Activated CD8-positive, alpha-beta memory T cell treated with anti-CD3 and anti-CD28 coated beads, Interleukin-2, amount 50 U/mL, for 1 hour (primary cell): ENCODE measurements at regions not wholly inside any gene's neighbourhood (a gene's known extent, or its start where the extent isn't known, plus 50 kb on each side); places are given as distances from the start of the nearest gene placed in this dataset.

Experiments
- DNase-seq: peaks from one replicate; pipeline ENCODE4 v3.0.0-alpha.2; 2020; ENCODE audit errors: extremely low read depth

DNA sequence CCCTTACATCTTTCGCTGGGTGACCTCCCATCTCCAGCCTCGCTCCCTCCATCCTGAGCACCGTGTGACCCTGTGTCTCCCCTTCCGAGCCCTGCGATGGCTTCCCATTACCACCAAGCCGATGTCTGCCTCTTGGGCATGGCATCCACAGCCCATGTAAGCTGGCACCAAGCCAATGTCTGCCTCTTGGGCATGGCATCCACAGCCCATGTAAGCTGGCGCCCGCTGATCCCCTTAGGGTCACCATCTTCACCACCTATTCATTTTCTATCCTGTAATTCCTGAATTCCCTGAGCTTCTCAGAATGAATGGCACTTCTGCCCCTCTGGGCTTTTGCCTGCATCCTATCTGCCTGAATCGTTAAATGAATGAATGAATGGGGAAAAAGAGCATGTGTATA lies 478.2 kb upstream of the CCL2 start:
- DNase-seq, result no peak

DNA sequence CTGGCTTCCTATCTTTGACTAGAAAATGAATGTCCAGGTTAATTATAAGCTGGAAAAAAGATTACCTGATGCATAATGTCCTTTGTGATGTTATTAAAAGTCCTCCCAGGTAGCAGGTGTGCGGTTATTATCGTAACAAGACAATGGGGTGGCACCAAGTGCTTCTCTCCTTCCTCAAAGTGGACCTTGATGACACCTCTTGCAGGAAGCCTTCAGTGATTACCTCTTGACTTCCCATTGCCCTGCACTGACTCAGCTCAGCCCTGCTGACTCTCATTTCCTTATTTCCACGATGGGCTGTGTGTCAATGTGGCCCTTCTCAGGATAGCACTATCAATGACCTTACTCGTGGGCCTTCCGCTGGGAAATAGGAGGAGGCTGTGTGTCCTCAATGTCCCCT lies 477.4 kb upstream of the CCL2 start:
- no peak for DNase-seq

- no peak for DNase-seq
These were observed 476.4 kb upstream of the CCL2 start for GRCh38 chr17:33778505-33779233.

DNA sequence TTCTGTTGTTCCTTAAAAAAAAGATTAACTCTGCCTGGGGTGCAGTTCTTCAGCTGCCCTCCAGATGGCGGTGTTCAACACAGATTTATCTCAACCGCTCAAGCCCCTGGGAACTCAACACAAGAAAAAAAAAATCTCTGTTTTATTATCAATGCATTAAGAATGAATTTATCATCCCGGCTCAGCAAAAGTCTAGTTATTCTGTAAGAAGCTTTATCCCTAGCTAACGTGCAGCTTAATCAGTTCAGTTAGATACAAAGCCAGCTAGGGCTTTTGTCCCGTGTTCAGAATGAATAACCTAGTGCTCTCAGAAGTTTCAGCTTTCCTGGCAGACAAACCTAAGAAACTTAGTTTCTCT lies 475.9 kb upstream of the CCL2 start:
- no peak for DNase-seq

GRCh38 chr17:33785281-33785680 lies 469.8 kb upstream of the CCL2 start:
- no peak for DNase-seq

- no peak for DNase-seq
These were observed 468.6 kb upstream of the CCL2 start for GRCh38 chr17:33786478-33786877.

GRCh38 chr17:33789658-33790057 lies 465.4 kb upstream of the CCL2 start:
- no peak for DNase-seq

GRCh38 chr17:33797181-33797580 lies 457.9 kb upstream of the CCL2 start:
- DNase-seq, result no peak

- DNase-seq, result no peak
These were observed 456.8 kb upstream of the CCL2 start for GRCh38 chr17:33798308-33798707.

DNA sequence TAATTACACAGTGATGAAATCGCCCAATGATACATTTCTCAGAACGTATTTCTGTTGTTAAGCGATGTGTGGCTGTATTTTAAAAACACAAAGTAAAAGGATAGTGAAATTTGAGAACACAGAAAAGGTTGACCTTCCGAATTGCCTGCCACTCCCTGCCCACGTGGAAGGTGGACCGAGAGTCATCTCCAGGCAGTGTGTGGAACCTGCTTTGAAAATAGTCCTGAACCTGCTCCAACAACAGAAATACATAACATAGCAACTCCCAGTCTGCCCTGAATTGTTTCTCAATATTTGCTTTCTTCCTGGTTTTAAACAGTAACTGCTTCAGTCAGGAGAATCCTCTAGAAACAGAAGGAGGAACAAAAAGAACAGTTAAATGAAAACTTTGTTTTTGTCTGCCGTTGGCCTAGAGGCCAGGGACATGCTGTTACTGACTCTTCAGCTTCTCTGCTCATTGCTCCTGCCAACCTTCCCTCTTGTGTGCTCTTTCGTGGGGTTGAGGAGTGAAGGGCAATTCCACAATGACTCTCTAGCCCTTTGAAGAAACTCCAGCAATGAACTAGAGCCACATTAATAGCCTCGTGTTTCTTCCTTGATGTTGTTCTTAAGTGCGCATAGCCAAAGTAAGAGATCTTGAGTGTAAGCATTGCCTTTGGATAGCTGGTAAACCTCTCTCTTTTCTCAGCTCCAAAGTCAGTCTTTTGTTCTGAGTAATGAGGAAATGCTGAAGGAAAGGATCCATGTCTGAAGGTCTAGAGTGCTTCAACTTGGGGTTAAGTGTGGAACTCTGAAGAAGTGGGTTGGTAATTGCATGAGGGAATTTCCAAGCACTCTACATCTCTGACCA lies 452.5 kb upstream of the CCL2 start:
- DNase-seq, result no peak

GRCh38 chr17:33803199-33803685 lies 451.8 kb upstream of the CCL2 start:
- no peak for DNase-seq

GRCh38 chr17:33803686-33804085 lies 451.4 kb upstream of the CCL2 start:
- DNase-seq, result no peak

GRCh38 chr17:33804401-33804800 lies 450.7 kb upstream of the CCL2 start:
- DNase-seq, result no peak

DNA sequence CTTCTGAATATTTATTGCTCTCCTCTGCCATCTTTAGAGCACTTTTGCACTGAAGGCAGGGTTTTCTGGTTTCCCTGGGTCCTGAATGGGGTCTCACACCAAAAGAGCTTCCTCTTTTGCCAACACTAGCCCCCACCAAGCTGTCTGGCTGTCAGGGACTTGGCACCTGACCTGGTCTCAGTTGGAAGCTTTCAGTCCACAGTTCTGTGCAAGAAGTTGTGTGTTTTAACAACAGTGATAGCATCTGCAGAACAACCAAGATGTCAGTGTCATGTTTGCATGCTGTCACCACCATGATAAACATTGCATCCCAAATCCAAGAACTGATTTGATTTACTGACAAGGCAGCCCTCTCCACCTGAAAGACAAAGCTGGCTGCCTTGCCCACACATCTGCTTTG lies 448.5 kb upstream of the CCL2 start:
- DNase-seq, result no peak

GRCh38 chr17:33809748-33810147 lies 445.3 kb upstream of the CCL2 start:
- no peak for DNase-seq

GRCh38 chr17:33811004-33811760 lies 443.9 kb upstream of the CCL2 start:
- DNase-seq, result no peak

GRCh38 chr17:33811984-33812577 lies 443.0 kb upstream of the CCL2 start:
- no peak for DNase-seq

DNA sequence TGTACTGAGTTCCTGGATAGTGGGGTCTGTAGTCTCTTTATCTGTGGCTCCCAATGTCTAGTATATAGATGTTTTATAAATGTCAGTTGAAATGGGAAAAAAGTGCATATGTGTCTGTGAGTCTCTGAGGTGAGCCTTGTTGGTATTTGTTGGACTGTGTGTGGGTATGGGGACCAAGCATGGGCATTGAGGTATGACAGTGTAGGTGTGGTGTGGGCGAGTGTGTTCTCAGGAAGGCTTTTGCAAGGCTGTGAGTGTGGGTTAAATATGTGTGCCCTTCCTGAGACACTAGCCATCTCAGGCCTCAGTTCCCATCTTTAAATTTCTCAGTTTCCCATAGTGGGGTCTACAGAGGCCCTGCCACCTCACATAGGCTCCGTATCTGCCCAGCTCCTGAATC lies 440.2 kb upstream of the CCL2 start:
- no peak for DNase-seq

DNA sequence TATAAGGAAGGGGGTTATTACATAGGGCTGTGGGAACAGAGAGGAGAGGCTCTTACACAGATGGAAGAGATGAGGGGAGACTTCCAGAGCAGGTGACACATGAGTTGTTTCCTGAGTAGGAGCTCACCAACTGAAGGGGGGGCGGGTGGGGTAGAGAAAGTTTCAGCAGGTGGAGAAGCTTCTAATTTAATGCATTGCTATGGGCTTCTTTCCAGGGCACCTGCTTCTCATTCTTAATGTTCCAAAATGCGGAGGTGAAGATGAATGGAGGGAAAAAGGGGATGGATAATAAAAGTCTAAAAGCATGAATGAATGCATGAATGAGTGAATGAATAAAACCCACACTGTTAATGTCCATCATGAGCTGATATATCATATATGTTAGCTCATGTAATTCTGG lies 439.0 kb upstream of the CCL2 start:
- no peak for DNase-seq

- no peak for DNase-seq
These were observed 438.1 kb upstream of the CCL2 start for GRCh38 chr17:33816842-33817617.

DNA sequence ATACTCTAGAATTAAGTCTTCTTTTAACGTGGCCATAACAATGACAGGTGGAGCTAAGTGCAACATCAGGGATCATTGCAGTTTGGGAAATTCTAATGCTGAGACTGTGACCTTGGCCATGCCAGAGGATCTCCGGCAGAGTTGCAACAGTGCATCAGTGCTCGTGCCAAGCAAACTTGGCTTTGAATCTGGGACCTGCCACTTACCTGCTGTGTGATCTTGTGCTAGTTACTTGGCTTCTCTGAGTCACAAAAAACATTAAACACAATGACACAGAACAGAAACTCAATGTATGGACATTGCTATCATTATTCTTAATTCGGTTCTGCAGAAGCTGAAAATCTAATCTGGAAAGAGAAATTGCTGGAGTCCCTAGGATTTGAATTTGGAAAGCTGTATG lies 435.5 kb upstream of the CCL2 start:
- DNase-seq, result no peak
